ENCODE measurements at regions not wholly inside any gene's neighbourhood (a gene's known extent, or its start where the extent isn't known, plus 50 kb on each side); places are given as distances from the start of the nearest gene placed in this dataset.

DNA sequence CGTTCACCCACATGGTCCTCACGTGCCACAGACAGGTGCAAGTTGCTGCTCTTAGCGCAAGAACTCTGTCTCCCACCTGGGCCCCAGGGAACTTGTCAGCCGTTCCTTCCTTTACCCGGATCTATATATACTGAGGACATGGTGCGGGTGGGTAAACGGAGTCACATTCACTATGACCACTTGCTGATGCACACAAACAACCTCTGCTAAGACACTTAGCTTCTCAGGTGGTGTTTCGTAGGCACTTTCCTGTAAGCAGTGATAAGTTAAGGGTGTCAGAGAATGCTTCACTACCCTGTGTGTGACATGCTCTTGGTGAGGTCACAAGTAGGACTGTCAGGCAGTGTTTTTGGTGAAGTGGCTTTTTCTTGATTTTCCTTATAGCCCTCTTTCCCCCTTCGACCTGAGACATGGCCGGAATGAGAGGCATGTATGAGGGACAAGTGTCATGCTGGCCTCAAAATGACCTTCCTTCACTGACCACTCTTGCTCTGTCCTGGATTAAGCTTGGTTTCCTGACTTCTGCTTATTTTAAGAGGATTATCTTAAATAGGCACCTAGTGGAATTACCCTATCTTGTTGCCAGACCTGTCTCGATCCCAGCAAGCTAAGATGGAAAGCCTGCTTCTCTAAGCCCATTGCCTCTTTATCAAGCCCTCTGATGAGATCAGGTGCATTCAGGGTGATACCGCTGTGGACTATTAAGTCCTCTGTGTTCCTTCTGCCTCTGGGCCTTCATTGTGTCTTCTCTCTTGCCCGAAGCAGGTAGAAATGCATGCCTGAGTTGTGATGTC lies 97.1 kb upstream of the CELF4 start:
- no peak for DNase-seq

DNA sequence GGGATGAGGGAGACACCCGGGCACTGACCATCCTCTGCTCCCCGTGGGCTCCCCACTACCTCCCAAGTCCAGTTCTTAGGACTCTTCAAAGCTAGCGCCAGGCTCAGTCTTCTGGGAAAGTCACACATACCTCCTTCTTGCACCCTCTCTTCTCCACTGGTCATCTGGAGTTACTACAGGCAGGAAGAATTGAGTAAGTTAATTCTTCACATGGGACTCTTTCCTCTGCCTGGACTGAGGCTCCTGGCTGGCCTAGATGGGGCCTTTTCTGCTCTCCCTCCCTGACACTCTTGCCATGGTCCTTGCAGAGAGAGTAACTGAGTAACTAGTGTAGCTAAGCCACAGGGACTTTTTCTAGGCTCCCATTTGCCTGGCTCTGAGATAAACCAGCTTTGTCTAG lies 96.5 kb upstream of the CELF4 start:
- DNase-seq, result no peak

- DNase-seq, result no peak
Observed at GRCh38 chr18:37661478-37661877, 95.9 kb upstream of the CELF4 start.

- DNase-seq, result no peak
Observed at GRCh38 chr18:37661061-37661460, 95.5 kb upstream of the CELF4 start.

- DNase-seq, result no peak
Observed at GRCh38 chr18:37660658-37661057, 95.1 kb upstream of the CELF4 start.

DNA sequence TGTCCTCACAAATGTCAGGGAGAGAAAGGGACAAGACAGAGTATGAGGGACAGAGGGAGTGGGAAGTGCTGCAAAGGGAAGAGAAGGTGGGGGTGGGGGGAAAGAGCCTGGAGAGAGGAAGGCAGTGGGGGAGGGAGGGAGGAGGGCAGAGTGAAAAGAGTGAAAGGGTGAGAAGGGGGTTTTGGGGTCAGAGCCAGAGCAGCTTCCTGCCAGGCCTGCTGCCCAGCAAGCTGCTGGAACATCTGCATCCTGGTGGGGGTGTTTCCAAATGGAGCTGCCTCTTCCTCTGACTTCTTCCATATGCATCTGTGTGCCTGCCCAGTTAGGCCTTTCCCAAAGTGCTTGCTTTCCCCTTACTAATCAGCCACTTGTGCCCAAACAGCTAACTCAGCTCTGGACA lies 94.3 kb upstream of the CELF4 start:
- no peak for DNase-seq

GRCh38 chr18:37658894-37659293 lies 93.3 kb upstream of the CELF4 start:
- DNase-seq, result no peak

GRCh38 chr18:37657493-37657892 lies 91.9 kb upstream of the CELF4 start:
- no peak for DNase-seq

- no peak for DNase-seq
Observed at GRCh38 chr18:37654731-37655369, 89.3 kb upstream of the CELF4 start.

- DNase-seq, result no peak
Observed at GRCh38 chr18:37654034-37654433, 88.4 kb upstream of the CELF4 start.

- no peak for DNase-seq
Observed at GRCh38 chr18:37653618-37654017, 88.0 kb upstream of the CELF4 start.

DNA sequence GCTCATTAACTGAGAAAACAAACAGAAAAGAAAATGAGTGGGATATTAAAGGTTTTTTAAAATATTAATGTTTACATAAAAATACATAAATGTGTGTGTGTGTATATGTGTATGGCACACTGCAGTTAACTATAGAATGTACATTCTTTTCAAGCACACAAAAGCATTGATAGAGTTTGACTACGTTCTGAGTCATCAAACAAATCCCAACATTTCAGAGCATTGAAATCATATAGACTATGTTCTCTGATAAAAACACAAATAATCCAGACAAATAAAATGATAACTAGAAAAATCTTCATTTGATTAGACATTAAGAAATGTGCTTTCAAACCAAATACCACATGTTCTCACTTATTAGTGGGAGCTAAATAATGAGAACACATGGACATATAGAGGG lies 84.3 kb upstream of the CELF4 start:
- DNase-seq, result no peak

GRCh38 chr18:37649416-37649815 lies 83.8 kb upstream of the CELF4 start:
- no peak for DNase-seq

DNA sequence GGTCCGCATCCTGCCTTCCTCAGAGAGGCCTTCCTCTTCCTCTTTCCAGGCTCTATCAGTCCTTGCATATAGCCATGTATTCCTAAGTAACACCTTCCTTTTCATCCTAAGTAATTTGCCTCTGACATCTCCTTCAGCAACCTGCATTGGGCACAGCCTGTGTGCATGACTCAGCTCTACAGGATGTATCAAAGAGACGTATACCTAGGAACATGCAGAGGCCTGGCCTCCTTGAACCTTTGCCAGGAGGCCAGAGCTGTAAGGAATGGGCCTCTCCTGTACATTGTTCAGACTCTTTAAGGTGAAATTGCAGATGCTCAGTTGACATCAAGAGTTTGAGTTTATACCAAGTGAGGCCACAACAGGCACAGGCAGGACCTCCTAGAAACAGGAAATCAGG lies 76.0 kb upstream of the CELF4 start:
- no peak for DNase-seq

DNA sequence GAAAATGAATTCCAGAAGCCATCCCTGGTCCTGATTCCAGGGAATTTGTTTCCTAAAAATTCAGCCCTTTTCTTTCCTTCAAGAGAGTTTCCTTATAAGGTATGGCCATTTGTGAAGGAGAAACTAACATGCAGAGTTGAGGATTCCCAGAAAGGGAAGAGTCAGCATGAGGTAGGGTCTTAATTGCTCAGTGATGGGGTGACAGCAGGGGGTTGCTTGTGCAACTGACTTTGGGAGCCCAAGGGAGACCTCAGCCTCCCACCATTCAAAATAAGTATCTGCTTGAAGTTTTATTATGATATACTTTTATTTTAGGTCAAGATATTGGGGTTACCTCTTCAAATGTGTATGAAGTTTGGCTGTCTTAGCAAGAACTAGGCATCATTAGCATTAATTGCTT lies 74.9 kb upstream of the CELF4 start:
- no peak for DNase-seq

- no peak for DNase-seq
Observed at GRCh38 chr18:37639846-37640245, 74.2 kb upstream of the CELF4 start.

- DNase-seq, result no peak
Observed at GRCh38 chr18:37637478-37637850, 71.9 kb upstream of the CELF4 start.

- no peak for DNase-seq
Observed at GRCh38 chr18:37636831-37637477, 71.4 kb upstream of the CELF4 start.

- no peak for DNase-seq
Observed at GRCh38 chr18:37634516-37634915, 68.9 kb upstream of the CELF4 start.

GRCh38 chr18:37631422-37631821 lies 65.8 kb upstream of the CELF4 start:
- DNase-seq, result no peak

DNA sequence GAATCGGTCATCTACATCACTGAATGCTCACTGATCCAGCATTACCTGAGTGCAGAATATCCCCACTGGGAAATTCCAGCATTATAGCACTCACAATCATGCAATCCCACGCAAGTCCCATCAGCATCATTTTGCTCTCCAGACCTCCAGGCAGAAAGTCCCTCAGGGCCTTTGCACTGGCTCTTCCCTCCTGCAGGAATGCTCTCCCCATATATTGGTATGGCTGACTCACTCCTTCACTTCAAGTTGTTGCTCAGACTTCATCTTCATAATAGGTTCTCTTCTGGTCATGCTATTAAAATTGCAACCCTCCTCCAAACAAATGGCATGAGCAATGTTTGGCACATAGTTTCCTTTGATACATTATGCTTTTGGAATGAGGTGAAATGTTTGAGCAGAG lies 64.7 kb upstream of the CELF4 start:
- DNase-seq, result no peak

DNA sequence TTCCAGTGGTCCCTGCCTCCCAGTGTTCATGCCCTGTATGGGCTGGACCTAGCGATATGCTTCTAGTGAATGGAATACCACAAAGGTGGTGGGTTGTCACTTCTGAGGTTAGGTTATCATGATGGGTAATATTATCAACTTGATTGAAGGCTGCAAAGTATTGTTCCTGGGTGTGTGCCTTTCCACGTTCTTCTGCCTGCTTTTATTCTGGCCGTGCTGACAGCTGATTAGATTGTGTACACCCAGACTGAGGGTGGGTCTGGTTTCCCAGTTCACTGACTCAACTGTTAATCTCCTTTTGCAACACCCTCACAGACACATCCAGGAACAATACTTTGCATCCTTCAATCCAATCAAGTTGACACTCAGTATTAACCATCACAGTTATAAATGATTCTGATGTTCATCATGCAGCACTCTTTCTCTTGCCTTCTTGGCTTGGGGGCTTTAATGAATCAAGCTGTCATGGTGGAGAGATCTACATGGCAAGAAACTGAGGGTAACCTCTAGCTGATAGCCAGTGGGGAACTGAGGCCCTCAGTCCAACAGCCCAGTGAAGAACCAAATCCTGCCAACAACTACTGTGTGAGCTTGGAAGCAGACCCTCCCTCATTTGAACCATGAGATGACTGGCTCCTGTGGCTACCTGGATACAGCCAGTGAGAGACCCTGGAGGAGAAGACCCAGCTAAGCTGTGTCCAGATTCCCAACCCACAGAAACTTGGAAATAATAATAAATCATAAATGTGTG lies 63.0 kb upstream of the CELF4 start:
- no peak for DNase-seq

GRCh38 chr18:37624318-37624717 lies 58.7 kb upstream of the CELF4 start:
- DNase-seq, result no peak

- DNase-seq, result no peak
Observed at GRCh38 chr18:37619964-37620363, 54.4 kb upstream of the CELF4 start.
